ENCODE measurements at regions not wholly inside any gene's neighbourhood (a gene's known extent, or its start where the extent isn't known, plus 50 kb on each side); places are given as distances from the start of the nearest gene placed in this dataset.

DNA sequence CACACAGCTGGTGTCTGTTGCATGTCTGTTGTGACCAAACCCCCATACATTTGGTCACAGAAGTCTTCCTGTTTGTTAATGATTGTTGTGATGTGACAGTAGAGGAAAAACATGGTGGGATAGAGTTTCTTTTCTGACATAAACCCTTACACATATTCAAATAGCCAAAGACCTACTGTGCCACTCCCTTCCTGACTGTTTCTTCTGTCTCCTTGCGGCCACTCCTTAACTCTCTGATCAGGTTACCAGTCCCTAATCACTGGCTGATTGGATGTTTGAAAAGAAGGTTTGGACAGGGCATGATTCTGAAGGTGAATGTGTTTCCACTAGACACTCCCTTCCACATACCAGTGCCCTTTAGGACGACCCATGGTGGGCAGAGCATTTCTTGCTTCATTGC lies 101.2 kb downstream of the SCP2D1 start:
- TF ChIP-seq CTCF (IDR thresholded peaks at IDR 0.05; ENCODE audit: control extremely low read depth, extremely low read depth) = no peak
- H3K4me1 ChIP-seq (ENCODE audit: control insufficient read depth in 5 of 5, insufficient read depth in 5 of 5, low read length in 5 of 5) = no peaks in the 10 kb centered on the region
- no peak overlapping the region for H3K9ac ChIP-seq (ENCODE audit: insufficient read depth in 1 of 2, low read length in 2 of 2)
- 74 to 84% methylated on average over 2 of the region's 2 CpGs for WGBS, 2 donors
- no peak for DNase-seq
- no peak overlapping the region for H3K27ac ChIP-seq (ENCODE audit: low read depth in 1 of 2, low read length in 1 of 2)
- H3K27me3 ChIP-seq (ENCODE audit: control insufficient read depth in 3 of 3, insufficient read depth in 3 of 3, low read length in 2 of 3) = no peaks in the 10 kb centered on the region
- H3K4me3 ChIP-seq = no peak overlapping the region
- no peaks in the 10 kb centered on the region for H3K36me3 ChIP-seq (ENCODE audit: control insufficient read depth in 4 of 4, insufficient read depth in 4 of 4, low read length in 4 of 4)
- H3K9me3 ChIP-seq (ENCODE audit: control insufficient read depth in 4 of 4, insufficient read depth in 3 of 4, low read length in 3 of 4) = no peaks in the 10 kb centered on the region
- ATAC-seq (ENCODE audit: insufficient read depth, low FRiP score) = no peak

DNA sequence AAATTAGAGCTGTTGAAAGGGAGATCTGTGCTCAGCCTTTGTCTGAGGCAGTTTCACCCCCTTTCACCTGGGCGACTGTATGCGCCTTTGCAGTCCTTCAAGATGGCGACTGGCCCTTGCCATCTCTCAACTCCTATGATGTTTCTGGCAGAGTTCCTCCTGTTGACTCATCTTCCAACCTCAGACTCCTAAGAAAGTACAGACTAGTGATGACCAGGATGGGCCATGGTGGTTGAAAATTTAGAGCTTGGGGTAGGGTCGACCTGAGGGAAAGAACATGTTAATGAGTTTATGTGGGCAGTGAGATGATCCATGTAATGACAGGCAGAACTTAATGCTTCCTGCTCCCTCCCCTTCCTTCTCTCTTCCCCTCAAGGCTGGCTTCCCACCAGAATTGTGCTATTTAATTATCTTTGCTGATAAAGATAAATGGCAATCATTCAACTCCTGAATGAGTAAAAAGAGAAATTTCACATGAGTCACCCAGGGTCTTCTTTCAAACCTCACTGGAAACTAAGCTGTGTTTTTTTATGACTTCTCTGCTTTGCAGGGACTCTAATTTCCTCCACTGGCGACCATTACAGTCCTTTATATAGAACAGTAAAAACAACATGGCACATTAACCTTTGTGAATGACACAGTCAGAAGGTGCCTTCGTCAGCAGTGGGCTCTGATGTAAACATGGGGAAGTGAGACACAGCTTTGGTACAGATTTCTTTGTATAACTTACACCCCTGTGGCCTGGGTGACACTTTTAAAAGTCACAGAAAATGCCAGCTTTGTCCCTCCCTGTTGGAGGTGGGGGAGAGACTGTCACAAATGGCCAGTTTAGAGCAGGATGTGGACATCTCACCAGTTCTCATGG lies 103.5 kb downstream of the SCP2D1 start:
- H3K36me3 ChIP-seq (ENCODE audit: control insufficient read depth in 4 of 4, insufficient read depth in 4 of 4, low read length in 4 of 4) = no peaks in the 10 kb centered on the region
- WGBS, 2 donors = 78 to 86% methylated on average over 6 of the region's 6 CpGs
- no peaks in the 10 kb centered on the region for H3K4me1 ChIP-seq (ENCODE audit: control insufficient read depth in 5 of 5, insufficient read depth in 5 of 5, low read length in 5 of 5)
- DNase-seq (no peak), ATAC-seq (ENCODE audit: insufficient read depth, low FRiP score) (no peak)
- H3K27ac ChIP-seq (ENCODE audit: low read depth in 1 of 2, low read length in 1 of 2) = no peak overlapping the region
- TF ChIP-seq CTCF (IDR thresholded peaks at IDR 0.05; ENCODE audit: control extremely low read depth, extremely low read depth) = no peak
- no peaks in the 10 kb centered on the region for H3K9me3 ChIP-seq (ENCODE audit: control insufficient read depth in 4 of 4, insufficient read depth in 3 of 4, low read length in 3 of 4)
- H3K4me3 ChIP-seq = no peak overlapping the region
- no peak overlapping the region for H3K9ac ChIP-seq (ENCODE audit: insufficient read depth in 1 of 2, low read length in 2 of 2)
- no peaks in the 10 kb centered on the region for H3K27me3 ChIP-seq (ENCODE audit: control insufficient read depth in 3 of 3, insufficient read depth in 3 of 3, low read length in 2 of 3)

DNA sequence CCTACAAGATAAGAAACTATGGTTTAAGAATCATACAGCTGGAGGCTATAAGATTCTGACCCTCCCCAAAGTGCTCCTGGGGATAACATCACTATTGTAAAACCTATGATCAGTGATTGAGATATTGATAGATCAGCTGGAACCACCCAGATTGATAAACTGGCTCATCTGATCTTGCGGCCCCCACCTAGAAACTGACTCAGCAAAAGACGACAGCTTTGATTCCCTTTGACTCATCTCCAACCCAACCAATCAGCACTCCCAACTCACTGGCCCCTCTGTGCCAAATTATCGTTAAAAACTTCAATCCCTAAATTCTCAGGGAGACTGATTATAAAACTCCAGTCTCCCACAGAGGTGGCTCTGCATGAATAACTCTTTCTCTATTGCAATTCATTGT lies 106.4 kb downstream of the SCP2D1 start:
- DNase-seq (no peak), ATAC-seq (ENCODE audit: insufficient read depth, low FRiP score) (no peak)
- H3K27ac ChIP-seq (ENCODE audit: low read depth in 1 of 2, low read length in 1 of 2) = no peak overlapping the region
- WGBS, 2 donors = 84 to 90% methylated on average over 3 of the region's 3 CpGs
- H3K4me3 ChIP-seq = no peak overlapping the region
- H3K36me3 ChIP-seq (ENCODE audit: control insufficient read depth in 4 of 4, insufficient read depth in 4 of 4, low read length in 4 of 4) = no peaks in the 10 kb centered on the region
- TF ChIP-seq CTCF (IDR thresholded peaks at IDR 0.05; ENCODE audit: control extremely low read depth, extremely low read depth) = no peak
- no peaks in the 10 kb centered on the region for H3K27me3 ChIP-seq (ENCODE audit: control insufficient read depth in 3 of 3, insufficient read depth in 3 of 3, low read length in 2 of 3)
- no peaks in the 10 kb centered on the region for H3K4me1 ChIP-seq (ENCODE audit: control insufficient read depth in 5 of 5, insufficient read depth in 5 of 5, low read length in 5 of 5)
- no peak overlapping the region for H3K9ac ChIP-seq (ENCODE audit: insufficient read depth in 1 of 2, low read length in 2 of 2)
- no peaks in the 10 kb centered on the region for H3K9me3 ChIP-seq (ENCODE audit: control insufficient read depth in 4 of 4, insufficient read depth in 3 of 4, low read length in 3 of 4)
